GM10266 (cell line): ENCODE measurements at regions not wholly inside any gene's neighbourhood (a gene's known extent, or its start where the extent isn't known, plus 50 kb on each side); places are given as distances from the start of the nearest gene placed in this dataset.

ENCODE experiments used
- DNase-seq: peaks from one replicate; pipeline ENCODE4 v3.0.0; 2012; ENCODE audit errors: extremely low spot score
- CTCF ChIP-seq: IDR thresholded peaks from 2 replicates; pipeline ENCODE4 v1.5.1; 2012; ENCODE audit warnings: mild to moderate bottlenecking, low read depth; ENCODE audit not compliant: control insufficient read depth, insufficient read depth; ENCODE audit errors: missing control alignments

GRCh38 chr3:44021651-44022594 lies 219.8 kb upstream of the TOPAZ1 start:
- DNase-seq: no peak

GRCh38 chr3:44023961-44024593 lies 217.6 kb upstream of the TOPAZ1 start:
- no peak for TF ChIP-seq CTCF
- DNase-seq: no peak

More at GRCh38 chr3:44021651-44022594, 219.8 kb upstream of the TOPAZ1 start:
- no peak for TF ChIP-seq CTCF

- no peak for DNase-seq
- no peak for TF ChIP-seq CTCF
These were observed 215.3 kb upstream of the TOPAZ1 start for GRCh38 chr3:44026220-44026865.

GRCh38 chr3:44029100-44029499 lies 212.6 kb upstream of the TOPAZ1 start:
- TF ChIP-seq CTCF: no peak
- DNase-seq: no peak

GRCh38 chr3:44030285-44030684 lies 211.4 kb upstream of the TOPAZ1 start:
- TF ChIP-seq CTCF: no peak
- DNase-seq: no peak

- TF ChIP-seq CTCF: no peak
- DNase-seq: no peak
These were observed 210.9 kb upstream of the TOPAZ1 start for GRCh38 chr3:44030687-44031305.
